HepG2 (cell line): ENCODE measurements at regions not wholly inside any gene's neighbourhood (a gene's known extent, or its start where the extent isn't known, plus 50 kb on each side); places are given as distances from the start of the nearest gene placed in this dataset.

Experiments used
- ATAC-seq: fragments of 200-7000 bp; cut with Tn5 transposase; 3 replicates; pipeline ENCODE4 v1.9.1; 2020; ENCODE audit warnings: mild to moderate bottlenecking, moderate library complexity
- BruUV-seq: library from RNA; stranded (reverse); fragments of 400-500 nt; replicated peaks from 2 replicates; lab custom pipeline; 2021; lab: Mats Ljungman, UMichigan
- CTCF ChIA-PET: fragments of 300-600 bp; formaldehyde crosslinking; extraction: SDS; loops from one replicate; lab custom pipeline; 2021; ENCODE audit warnings: low total read pairs, inconsistent platforms, low intra/inter-chr PET ratio; lab: Yijun Ruan, JAX
- POLR2A ChIA-PET: fragments of 350-600 bp; sonication (Branson Sonifier 250); formaldehyde crosslinking; loops from one replicate; lab custom pipeline; 2020; ENCODE audit warnings: antibody characterized with exemption, inconsistent platforms; lab: Yijun Ruan, JAX
- DNase-seq: peaks from one replicate; pipeline ENCODE4 v3.0.0-alpha.2; 2015; ENCODE audit warnings: low spot score
- FAIRE-seq: peaks from 3 replicates; lab custom pipeline; 2011; peaks lifted over from hg19 to GRCh38; lab: Jason Lieb, UNC
- H2AFZ ChIP-seq: one replicate; pipeline ENCODE4 v1.6.1; 2011; ENCODE audit warnings: low read length, inconsistent platforms
- H3K27ac ChIP-seq: fragments of 300-600 bp; 3 replicates; pipeline ENCODE4 v1.8.0; 2011; ENCODE audit warnings: mixed run types, mild to moderate bottlenecking, mixed read lengths, low read length, inconsistent platforms; ENCODE audit not compliant: insufficient read depth; ENCODE audit errors: extremely low read length
- H3K27me3 ChIP-seq, 2 experiments: fragments of 200-600 bp in 1 of 2; 2 replicates in 1 of 2; 3 replicates in 1 of 2; pipeline versions ENCODE4 v1.6.0 to v1.8.0; 2011; ENCODE audit warnings: low read length in 2 of 2, mild to moderate bottlenecking in 2 of 2, moderate library complexity in 2 of 2, inconsistent platforms in 1 of 2; ENCODE audit not compliant: insufficient read depth in 2 of 2, control insufficient read depth in 1 of 2
- H3K36me3 ChIP-seq, 2 experiments: fragments of 200-600 bp in 1 of 2; replicated peaks in 1 of 2; 2 replicates in 1 of 2; 3 replicates in 1 of 2; pipeline versions ENCODE4 v1.5.1 to v1.8.0; 2011; ENCODE audit warnings: low read length in 2 of 2, inconsistent platforms in 1 of 2; ENCODE audit not compliant: insufficient read depth in 2 of 2, control insufficient read depth in 1 of 2
- H3K4me1 ChIP-seq: 2 replicates; pipeline ENCODE4 v1.5.1; 2012; ENCODE audit warnings: low read length, inconsistent platforms; ENCODE audit not compliant: insufficient read depth
- H3K4me2 ChIP-seq: 2 replicates; pipeline ENCODE4 v1.6.0; 2011; ENCODE audit warnings: low read depth, low read length, inconsistent platforms
- H3K4me3 ChIP-seq, 3 experiments: fragments of 200-600 bp in 1 of 3; sonication (generic), shearing (Covaris generic) in 1 of 3; replicated peaks in 1 of 3; 2 replicates each; pipeline ENCODE4 v1.5.1; 2011 to 2016; ENCODE audit warnings: low read length in 3 of 3, inconsistent platforms in 2 of 3, low read depth in 2 of 3, mild to moderate bottlenecking in 2 of 3, control low read depth in 1 of 3, mixed read lengths in 1 of 3; ENCODE audit not compliant: insufficient read depth in 1 of 3
- H3K79me2 ChIP-seq: one replicate; pipeline ENCODE4 v1.6.1; 2011; ENCODE audit warnings: low read length, inconsistent platforms; ENCODE audit not compliant: insufficient read depth
- H3K9ac ChIP-seq: 2 replicates; pipeline ENCODE4 v1.6.0; 2011; ENCODE audit warnings: mild to moderate bottlenecking, low read depth, low read length, inconsistent platforms; ENCODE audit not compliant: insufficient read depth
- H3K9me3 ChIP-seq: 2 replicates; pipeline ENCODE4 v1.5.1; 2012; ENCODE audit warnings: mild to moderate bottlenecking, low read length
- H4K20me1 ChIP-seq: 2 replicates; pipeline ENCODE4 v1.6.0; 2011; ENCODE audit warnings: inconsistent platforms, mild to moderate bottlenecking, low read length, moderate library complexity; ENCODE audit not compliant: insufficient read depth
- ASH2L ChIP-seq: fragments of 300-600, 200-600 bp; sonication (generic); IDR thresholded peaks from 2 replicates; pipeline ENCODE4 v1.7.0; 2017; ENCODE audit warnings: low read depth, mild to moderate bottlenecking, moderate library complexity, mixed read lengths, low read length; ENCODE audit not compliant: insufficient read length
- CHD2 ChIP-seq: IDR thresholded peaks from 2 replicates; pipeline ENCODE4 v1.6.1; 2011; ENCODE audit warnings: low read depth, low read length, improper control_type of control experiment
- MBNL3 ChIP-seq: fragments of 250-450 bp; sonication (Bioruptor Pico); conservative IDR thresholded peaks from 2 replicates; pipeline ENCODE4 v1.8.0; 2022; ENCODE audit warnings: mild to moderate bottlenecking, inconsistent platforms
- MEF2D ChIP-seq: sonication (generic); formaldehyde crosslinking; IDR thresholded peaks from 2 replicates; pipeline ENCODE4 v1.5.1; 2020; ENCODE audit warnings: mild to moderate bottlenecking, missing genetic modification reagents
- MXD4 ChIP-seq: IDR thresholded peaks from 2 replicates; pipeline ENCODE4 v1.6.1; 2016; ENCODE audit warnings: mild to moderate bottlenecking, missing biosample characterization, missing genetic modification reagents
- NFYB ChIP-seq: sonication (generic); formaldehyde crosslinking; IDR thresholded peaks from 2 replicates; pipeline ENCODE4 v1.4.0; 2020; ENCODE audit warnings: missing genetic modification reagents
- PAWR ChIP-seq: sonication (generic); formaldehyde crosslinking; IDR thresholded peaks from 2 replicates; pipeline ENCODE4 v1.4.0; 2020; ENCODE audit warnings: missing genetic modification reagents, mild to moderate bottlenecking, borderline replicate concordance
- YEATS2 ChIP-seq: sonication (generic); formaldehyde crosslinking; IDR thresholded peaks from 2 replicates; pipeline ENCODE4 v1.4.0; 2020; ENCODE audit warnings: missing genetic modification reagents, borderline replicate concordance
- ZBTB7A ChIP-seq: sonication (generic); formaldehyde crosslinking; IDR thresholded peaks from 2 replicates; pipeline ENCODE4 v1.8.0; 2022; ENCODE audit warnings: mild to moderate bottlenecking, missing genetic modification reagents
- ZC3H4 ChIP-seq: sonication (generic); formaldehyde crosslinking; IDR thresholded peaks from 2 replicates; pipeline ENCODE4 v1.4.0; 2020; ENCODE audit warnings: missing genetic modification reagents, borderline replicate concordance
- ZNF121 ChIP-seq: sonication (generic); formaldehyde crosslinking; IDR thresholded peaks from 2 replicates; pipeline ENCODE4 v1.5.0; 2020; ENCODE audit warnings: mild to moderate bottlenecking, missing genetic modification reagents
- ZNF264 ChIP-seq: sonication (generic); formaldehyde crosslinking; IDR thresholded peaks from 2 replicates; pipeline ENCODE4 v1.4.0; 2020; ENCODE audit warnings: missing genetic modification reagents
- ZNF343 ChIP-seq: sonication (generic); formaldehyde crosslinking; IDR thresholded peaks from 2 replicates; pipeline ENCODE4 v1.4.0; 2020; ENCODE audit warnings: mild to moderate bottlenecking, missing genetic modification reagents
- WGBS: methylation state at CpG from one replicate; pipeline ENCODE4 v1.1.6; 2017; ENCODE audit warnings: low lambda C conversion rate; 5-methylcytosine and 5-hydroxymethylcytosine counted together
- in situ Hi-C: cut with HindIII; loops from 2 replicates; pipeline ENCODE4 v1.10.0; 2017; ENCODE audit warnings: low pct_unique_long_range_greater_than_20kb; ENCODE audit not compliant: extremely low pct_ligation_motif_present
- intact Hi-C: fragments of 100-400 bp; cut with micrococcal nuclease; formaldehyde crosslinking; loops from one replicate; pipeline ENCODE4 v1.10.0; 2022; ENCODE audit not compliant: unreplicated experiment
- TF ChIP-seq, protein P1 (sequence below): sonication (generic); formaldehyde crosslinking; IDR thresholded peaks from 2 replicates; pipeline ENCODE4 v1.4.0; 2020; ENCODE audit warnings: missing genetic modification reagents, borderline replicate concordance
- TF ChIP-seq, protein P2 (sequence below): IDR thresholded peaks from 2 replicates; pipeline ENCODE4 v1.6.1; 2018; ENCODE audit warnings: missing genetic modification reagents, mild to moderate bottlenecking, missing compliant biosample characterization
- TF ChIP-seq, protein P3 (sequence below): IDR thresholded peaks from 2 replicates; pipeline ENCODE4 v1.6.1; 2016; ENCODE audit warnings: low read depth, borderline replicate concordance
- TF ChIP-seq, protein P4 (sequence below): sonication (generic); formaldehyde crosslinking; IDR thresholded peaks from 2 replicates; pipeline ENCODE4 v1.8.1; 2022; ENCODE audit warnings: mild to moderate bottlenecking, missing genetic modification reagents
- TF ChIP-seq, protein P5 (sequence below): sonication (generic); formaldehyde crosslinking; IDR thresholded peaks from 2 replicates; pipeline ENCODE4 v1.4.0; 2020; ENCODE audit warnings: missing genetic modification reagents; ENCODE audit errors: not compliant biosample characterization
- TF ChIP-seq, protein P6 (sequence below): sonication (generic); formaldehyde crosslinking; IDR thresholded peaks from 2 replicates; pipeline ENCODE4 v1.8.0; 2022; ENCODE audit warnings: mild to moderate bottlenecking, missing genetic modification reagents; ENCODE audit not compliant: insufficient replicate concordance

DNA sequence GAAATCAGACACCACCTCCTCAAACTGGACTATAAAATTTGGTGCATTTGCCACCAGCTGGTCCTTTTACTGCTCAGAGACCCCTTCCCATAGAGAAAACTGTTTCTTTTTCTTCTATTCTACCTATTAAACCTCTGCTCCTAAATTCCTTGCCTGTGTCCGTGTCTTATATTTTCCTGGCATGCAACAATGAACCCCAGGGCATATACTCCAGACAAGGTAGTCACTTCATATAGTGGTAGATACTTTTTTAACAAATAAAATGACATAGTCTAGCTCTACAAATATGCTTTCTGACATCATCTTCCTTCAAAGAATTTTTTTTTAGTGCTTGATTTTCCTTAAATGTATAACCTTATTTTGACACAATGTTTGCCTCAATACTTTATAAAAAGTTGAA is 1402.9 kb upstream of the PABPC4L start:
- BruUV-seq, result no TSS peak
- H2AFZ ChIP-seq, result no peak overlapping the region
- no peaks in the 10 kb centered on the region for H3K4me1 ChIP-seq
- no peak for FAIRE-seq
- H3K4me2 ChIP-seq, result no peak overlapping the region
- H3K9me3 ChIP-seq, result no peaks in the 10 kb centered on the region
- no peak for TF ChIP-seq NFYB (CRISPR knock-in tag)
- no peak for TF ChIP-seq MXD4 (CRISPR knock-in tag)
- TF ChIP-seq MBNL3 (CRISPR knock-in tag), result no peak
- TF ChIP-seq, protein P1, sequence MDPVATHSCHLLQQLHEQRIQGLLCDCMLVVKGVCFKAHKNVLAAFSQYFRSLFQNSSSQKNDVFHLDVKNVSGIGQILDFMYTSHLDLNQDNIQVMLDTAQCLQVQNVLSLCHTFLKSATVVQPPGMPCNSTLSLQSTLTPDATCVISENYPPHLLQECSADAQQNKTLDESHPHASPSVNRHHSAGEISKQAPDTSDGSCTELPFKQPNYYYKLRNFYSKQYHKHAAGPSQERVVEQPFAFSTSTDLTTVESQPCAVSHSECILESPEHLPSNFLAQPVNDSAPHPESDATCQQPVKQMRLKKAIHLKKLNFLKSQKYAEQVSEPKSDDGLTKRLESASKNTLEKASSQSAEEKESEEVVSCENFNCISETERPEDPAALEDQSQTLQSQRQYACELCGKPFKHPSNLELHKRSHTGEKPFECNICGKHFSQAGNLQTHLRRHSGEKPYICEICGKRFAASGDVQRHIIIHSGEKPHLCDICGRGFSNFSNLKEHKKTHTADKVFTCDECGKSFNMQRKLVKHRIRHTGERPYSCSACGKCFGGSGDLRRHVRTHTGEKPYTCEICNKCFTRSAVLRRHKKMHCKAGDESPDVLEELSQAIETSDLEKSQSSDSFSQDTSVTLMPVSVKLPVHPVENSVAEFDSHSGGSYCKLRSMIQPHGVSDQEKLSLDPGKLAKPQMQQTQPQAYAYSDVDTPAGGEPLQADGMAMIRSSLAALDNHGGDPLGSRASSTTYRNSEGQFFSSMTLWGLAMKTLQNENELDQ (CRISPR knock-in tag), result no peak
- no peak for TF ChIP-seq ASH2L
- no peak for TF ChIP-seq MEF2D (CRISPR knock-in tag)
- TF ChIP-seq, protein P2, sequence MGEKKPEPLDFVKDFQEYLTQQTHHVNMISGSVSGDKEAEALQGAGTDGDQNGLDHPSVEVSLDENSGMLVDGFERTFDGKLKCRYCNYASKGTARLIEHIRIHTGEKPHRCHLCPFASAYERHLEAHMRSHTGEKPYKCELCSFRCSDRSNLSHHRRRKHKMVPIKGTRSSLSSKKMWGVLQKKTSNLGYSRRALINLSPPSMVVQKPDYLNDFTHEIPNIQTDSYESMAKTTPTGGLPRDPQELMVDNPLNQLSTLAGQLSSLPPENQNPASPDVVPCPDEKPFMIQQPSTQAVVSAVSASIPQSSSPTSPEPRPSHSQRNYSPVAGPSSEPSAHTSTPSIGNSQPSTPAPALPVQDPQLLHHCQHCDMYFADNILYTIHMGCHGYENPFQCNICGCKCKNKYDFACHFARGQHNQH (CRISPR knock-in tag), result no peak
- TF ChIP-seq YEATS2 (CRISPR knock-in tag), result no peak
- TF ChIP-seq, protein P3, sequence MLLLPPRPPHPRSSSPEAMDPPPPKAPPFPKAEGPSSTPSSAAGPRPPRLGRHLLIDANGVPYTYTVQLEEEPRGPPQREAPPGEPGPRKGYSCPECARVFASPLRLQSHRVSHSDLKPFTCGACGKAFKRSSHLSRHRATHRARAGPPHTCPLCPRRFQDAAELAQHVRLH (CRISPR knock-in tag), result no peak
- no peak for TF ChIP-seq ZNF121 (CRISPR knock-in tag)
- TF ChIP-seq ZNF343 (CRISPR knock-in tag), result no peak
- TF ChIP-seq ZNF264 (CRISPR knock-in tag), result no peak
- no peak for TF ChIP-seq CHD2
- no peak for TF ChIP-seq ZBTB7A
- TF ChIP-seq, protein P4, sequence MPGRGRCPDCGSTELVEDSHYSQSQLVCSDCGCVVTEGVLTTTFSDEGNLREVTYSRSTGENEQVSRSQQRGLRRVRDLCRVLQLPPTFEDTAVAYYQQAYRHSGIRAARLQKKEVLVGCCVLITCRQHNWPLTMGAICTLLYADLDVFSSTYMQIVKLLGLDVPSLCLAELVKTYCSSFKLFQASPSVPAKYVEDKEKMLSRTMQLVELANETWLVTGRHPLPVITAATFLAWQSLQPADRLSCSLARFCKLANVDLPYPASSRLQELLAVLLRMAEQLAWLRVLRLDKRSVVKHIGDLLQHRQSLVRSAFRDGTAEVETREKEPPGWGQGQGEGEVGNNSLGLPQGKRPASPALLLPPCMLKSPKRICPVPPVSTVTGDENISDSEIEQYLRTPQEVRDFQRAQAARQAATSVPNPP (CRISPR knock-in tag), result no peak
- no peak for TF ChIP-seq ZC3H4 (CRISPR knock-in tag)
- TF ChIP-seq PAWR (CRISPR knock-in tag), result no peak
- TF ChIP-seq, protein P5, sequence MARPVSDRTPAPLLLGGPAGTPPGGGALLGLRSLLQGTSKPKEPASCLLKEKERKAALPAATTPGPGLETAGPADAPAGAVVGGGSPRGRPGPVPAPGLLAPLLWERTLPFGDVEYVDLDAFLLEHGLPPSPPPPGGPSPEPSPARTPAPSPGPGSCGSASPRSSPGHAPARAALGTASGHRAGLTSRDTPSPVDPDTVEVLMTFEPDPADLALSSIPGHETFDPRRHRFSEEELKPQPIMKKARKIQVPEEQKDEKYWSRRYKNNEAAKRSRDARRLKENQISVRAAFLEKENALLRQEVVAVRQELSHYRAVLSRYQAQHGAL (CRISPR knock-in tag), result no peak
- TF ChIP-seq, protein P6, sequence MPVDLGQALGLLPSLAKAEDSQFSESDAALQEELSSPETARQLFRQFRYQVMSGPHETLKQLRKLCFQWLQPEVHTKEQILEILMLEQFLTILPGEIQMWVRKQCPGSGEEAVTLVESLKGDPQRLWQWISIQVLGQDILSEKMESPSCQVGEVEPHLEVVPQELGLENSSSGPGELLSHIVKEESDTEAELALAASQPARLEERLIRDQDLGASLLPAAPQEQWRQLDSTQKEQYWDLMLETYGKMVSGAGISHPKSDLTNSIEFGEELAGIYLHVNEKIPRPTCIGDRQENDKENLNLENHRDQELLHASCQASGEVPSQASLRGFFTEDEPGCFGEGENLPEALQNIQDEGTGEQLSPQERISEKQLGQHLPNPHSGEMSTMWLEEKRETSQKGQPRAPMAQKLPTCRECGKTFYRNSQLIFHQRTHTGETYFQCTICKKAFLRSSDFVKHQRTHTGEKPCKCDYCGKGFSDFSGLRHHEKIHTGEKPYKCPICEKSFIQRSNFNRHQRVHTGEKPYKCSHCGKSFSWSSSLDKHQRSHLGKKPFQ (CRISPR knock-in tag), result no peak
- no peak for ATAC-seq
- 0% methylated on average over 1 of the region's 1 CpG for WGBS
- ChIA-PET POLR2A (no interaction called here), CTCF (no interaction called here)
- no peak for DNase-seq
- in situ Hi-C loops, result no loop called here
- H4K20me1 ChIP-seq, result no peaks in the 10 kb centered on the region
- H3K4me3 ChIP-seq, result no peak overlapping the region
- no peak overlapping the region for H3K9ac ChIP-seq
- H3K27ac ChIP-seq, result no peak overlapping the region
- H3K79me2 ChIP-seq, result no peaks in the 10 kb centered on the region
- no peaks in the 10 kb centered on the region for H3K36me3 ChIP-seq
- no peaks in the 10 kb centered on the region for H3K27me3 ChIP-seq
- intact Hi-C loops, result no loop called here
